ENCODE measurements at regions not wholly inside any gene's neighbourhood (a gene's known extent, or its start where the extent isn't known, plus 50 kb on each side); places are given as distances from the start of the nearest gene placed in this dataset.
A peak's percentile ranks its signal among the peaks of the same experiment; 100 is the strongest.
"Not testable (repeated sequence)": the region's sequence is repeated elsewhere in the genome, so short reads cannot be mapped to it uniquely, and the experiment has no call there.

DNA sequence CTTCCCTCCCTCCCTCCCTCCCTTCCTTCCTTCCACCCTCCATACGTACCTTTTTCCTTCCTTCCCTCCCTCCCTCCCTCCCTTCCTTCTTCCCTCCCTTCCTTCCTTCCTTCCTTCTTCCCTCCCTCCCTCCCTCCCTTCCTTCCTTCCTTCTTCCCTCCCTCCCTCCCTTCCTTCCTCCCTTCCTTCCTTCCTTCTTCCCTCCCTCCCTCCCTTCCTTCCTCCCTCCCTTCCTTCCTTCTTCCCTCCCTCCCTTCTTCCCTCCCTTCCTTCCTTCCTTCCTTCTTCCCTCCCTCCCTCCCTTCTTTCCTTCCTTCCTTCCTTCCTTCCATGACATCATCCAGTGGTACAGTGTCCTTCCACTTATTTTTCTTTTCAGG lies 394.9 kb upstream of the KCNMB2 start:
- not testable (repeated sequence) for H3K36me3 Mint-ChIP-seq; H3K4me3 Mint-ChIP-seq; H3K9me3 Mint-ChIP-seq; H3K4me1 Mint-ChIP-seq; DNase-seq; H3K27me3 Mint-ChIP-seq; ATAC-seq (ENCODE audit: low read depth in 2 of 2)
- peak overlapping the region in 1 of 6 donors; percentile 7 for H3K27ac Mint-ChIP-seq

DNA sequence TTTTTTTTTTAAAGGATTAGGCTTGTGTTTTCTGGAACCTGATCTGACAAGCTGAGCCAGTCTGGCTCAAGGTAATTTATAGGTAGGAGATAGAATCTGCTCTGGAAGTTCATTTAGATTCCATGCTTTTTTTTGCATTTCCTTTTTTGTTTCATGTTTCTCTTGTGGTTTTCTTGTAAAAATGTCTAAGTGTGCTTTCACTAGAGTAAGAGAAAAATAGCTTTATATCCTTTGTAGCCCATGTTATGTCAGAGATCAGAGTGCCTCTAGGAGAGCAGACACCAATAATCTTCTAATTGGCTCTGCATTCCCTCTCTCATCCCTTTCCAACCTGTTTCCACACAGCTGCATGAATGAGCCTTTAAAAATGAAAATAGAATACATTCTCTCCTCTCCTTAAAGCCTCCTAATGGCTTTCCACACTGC lies 389.8 kb upstream of the KCNMB2 start:
- H3K27ac Mint-ChIP-seq, result no peak overlapping the region
- ATAC-seq (ENCODE audit: low read depth in 2 of 2) (no peak), DNase-seq (no peak)
- H3K4me1 Mint-ChIP-seq, result no peaks in the 10 kb centered on the region
- H3K27me3 Mint-ChIP-seq, result peaks cover 0 to 4% (median 0%) of the 10 kb centered on the region in 3 donors
- no peak overlapping the region for H3K4me3 Mint-ChIP-seq
- H3K9me3 Mint-ChIP-seq, result peaks cover 0 to 5% (median 0%) of the 10 kb centered on the region in 7 donors
- H3K36me3 Mint-ChIP-seq, result no peaks in the 10 kb centered on the region

DNA sequence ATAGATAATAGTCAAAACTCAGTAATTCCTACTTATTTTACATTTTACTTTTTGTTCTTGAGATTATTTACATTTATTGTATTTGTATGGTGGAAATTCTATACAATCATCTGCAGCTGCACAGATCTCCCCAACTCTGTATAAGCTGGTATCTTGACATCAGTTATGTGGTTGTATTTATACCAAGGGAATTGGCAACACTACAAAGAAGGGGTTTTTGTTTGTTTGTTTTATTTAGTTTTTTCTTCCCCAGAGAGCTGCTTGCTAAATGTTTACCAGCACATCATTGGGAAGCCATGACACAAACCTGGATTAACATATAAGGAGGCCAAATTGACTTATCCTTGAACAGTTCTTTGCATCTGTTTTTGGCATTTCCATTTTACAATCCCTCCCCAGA lies 389.2 kb upstream of the KCNMB2 start:
- no peaks in the 10 kb centered on the region for H3K4me1 Mint-ChIP-seq
- peaks cover 0 to 4% (median 0%) of the 10 kb centered on the region in 3 donors for H3K27me3 Mint-ChIP-seq
- H3K4me3 Mint-ChIP-seq, result no peak overlapping the region
- DNase-seq (no peak), ATAC-seq (ENCODE audit: low read depth in 2 of 2) (no peak)
- H3K36me3 Mint-ChIP-seq, result no peaks in the 10 kb centered on the region
- no peaks in the 10 kb centered on the region for H3K9me3 Mint-ChIP-seq
- no peak overlapping the region for H3K27ac Mint-ChIP-seq

DNA sequence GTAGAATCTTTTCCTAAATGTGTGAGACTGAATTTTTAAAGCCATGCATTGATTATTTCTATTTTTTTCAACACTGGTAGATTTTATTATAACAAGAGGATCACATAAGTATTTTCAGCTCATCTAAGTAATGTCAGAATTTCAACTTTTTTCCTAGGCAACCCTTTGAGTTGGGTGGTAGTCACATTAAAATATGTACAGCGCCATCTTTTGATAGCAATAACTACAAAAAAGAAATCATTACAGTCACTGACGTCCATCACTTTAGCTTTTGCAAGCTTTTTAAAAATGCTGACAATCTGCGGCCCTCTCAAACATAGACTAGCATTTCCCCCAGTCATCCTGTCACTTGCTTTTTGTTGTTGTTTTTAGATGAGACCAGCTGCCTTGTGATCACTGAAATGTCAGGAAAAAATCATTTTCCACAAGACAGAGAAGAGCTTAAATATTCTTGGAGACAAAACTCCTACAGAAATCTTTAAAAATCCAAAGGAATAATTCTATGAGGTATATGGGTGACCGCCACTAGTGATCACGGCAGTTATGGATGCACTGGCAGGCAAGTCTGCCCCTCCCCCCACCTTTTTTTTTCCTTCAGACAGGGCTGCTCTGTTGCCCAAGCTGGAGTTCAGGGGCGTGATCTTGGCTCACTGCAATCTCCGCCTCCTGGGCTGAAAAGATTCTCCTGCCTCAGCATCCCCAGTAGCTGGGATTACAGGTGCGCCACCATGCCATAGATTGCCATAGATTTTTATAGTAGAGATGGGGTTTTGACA lies 384.0 kb upstream of the KCNMB2 start:
- no peak for ATAC-seq (ENCODE audit: low read depth in 2 of 2)
- no peak for DNase-seq
- H3K4me1 Mint-ChIP-seq, result no peaks in the 10 kb centered on the region
- H3K36me3 Mint-ChIP-seq, result no peaks in the 10 kb centered on the region
- H3K27ac Mint-ChIP-seq, result peak overlapping the region in 1 of 6 donors; percentile 14
- H3K9me3 Mint-ChIP-seq, result no peaks in the 10 kb centered on the region
- no peaks in the 10 kb centered on the region for H3K27me3 Mint-ChIP-seq
- H3K4me3 Mint-ChIP-seq, result no peak overlapping the region

DNA sequence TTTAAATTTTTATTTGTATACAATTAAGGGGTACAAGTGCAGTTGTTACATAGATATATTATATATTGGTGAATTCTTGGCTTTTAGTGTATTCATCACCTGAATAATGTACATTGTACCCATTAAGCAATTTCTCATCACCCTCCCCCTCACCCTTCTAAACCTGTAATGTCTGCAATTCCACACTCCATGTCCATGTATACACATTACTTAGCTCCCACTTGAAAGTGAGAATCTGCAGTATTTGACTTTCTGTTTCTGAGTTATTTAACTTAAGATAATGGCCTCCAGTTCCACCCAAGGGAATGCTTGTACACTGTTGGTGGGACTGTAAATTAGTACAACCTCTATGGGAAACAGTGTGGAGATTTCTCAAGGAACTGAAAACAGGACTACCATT lies 383.2 kb upstream of the KCNMB2 start:
- Mint-ChIP-seq H3K4me1 (no peaks in the 10 kb centered on the region), H3K27ac (no peak overlapping the region), H3K9me3 (no peaks in the 10 kb centered on the region), H3K27me3 (no peaks in the 10 kb centered on the region), H3K4me3 (no peak overlapping the region), H3K36me3 (no peaks in the 10 kb centered on the region)
- ATAC-seq (ENCODE audit: low read depth in 2 of 2) (no peak), DNase-seq (no peak)

DNA sequence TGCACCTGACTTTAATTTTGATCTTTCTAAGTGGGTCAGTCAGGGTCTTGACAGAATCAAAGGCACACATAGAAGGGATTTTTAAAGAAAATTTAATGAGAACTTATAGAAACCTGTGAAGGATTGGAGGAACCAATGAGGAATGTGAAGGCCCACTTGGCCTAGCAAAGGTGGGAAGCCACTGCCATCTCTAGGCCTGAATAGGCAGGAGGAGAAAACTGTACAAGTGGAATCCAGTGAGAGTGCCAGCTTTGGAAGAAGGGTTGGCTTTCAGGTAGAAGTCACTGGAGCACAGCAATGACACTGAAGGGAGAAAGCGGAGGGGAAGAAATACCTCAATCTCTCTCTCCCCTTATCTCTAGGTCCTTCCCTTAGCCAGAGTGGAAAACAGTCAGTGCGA lies 380.7 kb upstream of the KCNMB2 start:
- peak overlapping the region in 1 of 6 donors; percentile 14 for H3K27ac Mint-ChIP-seq
- H3K4me3 Mint-ChIP-seq, result no peak overlapping the region
- no peaks in the 10 kb centered on the region for H3K36me3 Mint-ChIP-seq
- H3K4me1 Mint-ChIP-seq, result no peaks in the 10 kb centered on the region
- peaks cover 0 to 5% (median 4%) of the 10 kb centered on the region in 3 donors for H3K27me3 Mint-ChIP-seq
- DNase-seq (no peak), ATAC-seq (ENCODE audit: low read depth in 2 of 2) (no peak)
- peaks cover 0 to 2% (median 0%) of the 10 kb centered on the region in 7 donors for H3K9me3 Mint-ChIP-seq

DNA sequence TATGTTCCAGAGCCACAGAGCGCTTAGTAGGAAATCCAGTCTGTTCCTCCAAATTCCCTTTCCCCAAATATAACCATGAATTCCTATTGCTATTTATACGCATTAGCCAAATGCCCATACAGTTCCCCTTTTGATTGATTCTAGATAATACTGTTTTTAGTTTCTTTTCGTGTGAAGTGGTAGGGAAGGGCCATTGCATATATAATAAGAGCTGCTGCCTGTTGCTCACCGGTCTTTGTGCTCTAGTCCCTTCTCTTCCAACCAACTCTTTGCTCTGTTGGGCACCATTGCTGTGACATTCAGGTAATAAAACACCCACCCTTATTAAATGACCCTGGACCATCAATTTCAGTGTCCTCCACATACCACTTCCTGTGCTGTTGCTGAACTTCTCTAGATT lies 379.9 kb upstream of the KCNMB2 start:
- peaks cover 0 to 8% (median 4%) of the 10 kb centered on the region in 3 donors for H3K27me3 Mint-ChIP-seq

DNA sequence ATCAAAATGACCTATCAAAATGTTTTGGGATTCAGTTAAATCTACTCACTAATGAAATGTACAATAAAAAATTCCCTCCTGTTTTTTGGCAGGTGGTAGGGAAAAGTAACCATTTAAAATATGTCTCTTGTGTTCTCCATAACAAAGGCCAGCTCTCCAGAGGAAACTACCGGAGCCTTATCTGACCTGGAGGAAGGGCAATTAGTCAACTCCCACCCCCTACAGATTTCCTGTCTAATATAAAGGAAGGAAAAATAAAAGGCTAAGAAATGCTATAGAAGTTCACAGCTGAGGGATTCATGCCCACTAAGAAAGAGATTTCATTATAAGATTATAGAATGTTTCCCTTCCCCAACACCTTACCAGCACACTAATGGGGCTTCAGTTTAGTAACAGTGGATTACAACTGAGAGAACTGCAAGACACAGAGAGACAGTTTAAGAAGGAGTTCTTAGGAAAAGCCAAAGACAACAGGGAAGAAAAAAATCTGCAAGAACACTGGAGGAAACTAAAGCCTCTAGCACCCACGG lies 376.5 kb upstream of the KCNMB2 start:
- Mint-ChIP-seq H3K36me3 (no peaks in the 10 kb centered on the region), H3K27ac (no peak overlapping the region), H3K27me3 (peaks cover 0 to 13% (median 4%) of the 10 kb centered on the region in 3 donors), H3K9me3 (peaks cover 0 to 2% (median 0%) of the 10 kb centered on the region in 7 donors), H3K4me3 (no peak overlapping the region), H3K4me1 (no peaks in the 10 kb centered on the region)
- ATAC-seq (ENCODE audit: low read depth in 2 of 2), result no peak
- no peak for DNase-seq

More for the DNA sequence above, 379.9 kb upstream of the KCNMB2 start:
- Mint-ChIP-seq H3K36me3 (no peaks in the 10 kb centered on the region), H3K4me3 (no peak overlapping the region), H3K27ac (no peak overlapping the region), H3K9me3 (peaks cover 0 to 2% (median 0%) of the 10 kb centered on the region in 7 donors), H3K4me1 (no peaks in the 10 kb centered on the region)
- DNase-seq (no peak), ATAC-seq (ENCODE audit: low read depth in 2 of 2) (no peak)

DNA sequence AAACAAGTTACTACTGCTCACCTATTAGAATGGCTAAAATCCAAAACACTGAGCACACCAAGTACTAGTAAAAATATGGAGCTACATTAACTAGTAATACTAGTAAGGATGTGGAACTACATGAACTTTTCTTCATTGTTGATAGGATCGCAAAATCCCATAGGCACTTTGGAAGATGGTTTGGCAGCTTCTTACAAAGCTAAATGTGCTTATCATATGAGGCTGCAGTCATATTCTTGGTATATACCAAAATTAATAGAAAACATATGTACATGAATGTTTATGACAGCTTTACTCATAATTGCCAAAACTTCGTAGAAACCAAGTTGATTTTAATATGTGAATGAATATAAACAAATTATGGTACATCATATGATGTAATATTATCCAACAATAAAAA lies 366.8 kb upstream of the KCNMB2 start:
- Mint-ChIP-seq H3K27me3 (no peaks in the 10 kb centered on the region), H3K4me1 (no peaks in the 10 kb centered on the region), H3K4me3 (no peak overlapping the region), H3K27ac (no peak overlapping the region), H3K36me3 (no peaks in the 10 kb centered on the region), H3K9me3 (no peaks in the 10 kb centered on the region)
- ATAC-seq (ENCODE audit: low read depth in 2 of 2), result no peak
- no peak for DNase-seq

DNA sequence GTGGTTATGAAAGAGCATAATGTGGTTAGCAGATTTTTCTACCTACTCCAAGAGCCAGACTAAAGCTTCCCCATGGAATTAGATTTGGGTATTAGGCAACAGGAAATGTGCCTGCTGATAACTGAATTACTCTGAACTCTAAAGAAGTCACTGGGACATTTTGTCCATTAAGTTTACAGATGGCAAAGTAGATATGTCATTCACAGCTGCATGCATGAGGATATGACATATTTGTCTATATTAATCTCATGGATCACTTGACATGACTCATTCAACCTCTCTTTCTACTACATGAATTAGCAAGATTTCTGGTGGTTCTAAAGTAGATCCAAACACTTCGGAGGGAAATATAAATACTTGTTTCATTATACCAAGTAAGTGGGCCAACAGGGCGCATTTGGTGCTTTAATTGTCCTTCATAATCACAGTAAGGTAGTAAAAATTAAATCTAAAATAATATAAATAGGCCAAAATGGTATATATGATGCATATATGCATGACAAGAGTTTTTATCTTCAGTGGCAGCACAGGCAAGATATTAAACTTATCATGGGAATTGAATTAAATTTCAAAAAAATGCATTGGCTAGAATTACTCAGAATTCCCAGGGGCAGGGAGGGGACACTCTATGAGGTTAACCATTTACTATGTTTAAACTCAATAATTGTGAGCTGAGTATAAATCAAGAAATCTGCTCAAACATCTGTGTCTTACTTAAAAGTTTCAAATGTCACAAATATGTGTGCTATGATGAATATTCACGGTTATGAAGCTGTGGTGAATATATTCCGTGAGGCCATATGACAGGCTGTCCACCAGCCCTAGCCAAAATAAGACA lies 365.3 kb upstream of the KCNMB2 start:
- H3K27ac Mint-ChIP-seq, result no peak overlapping the region
- no peak for ATAC-seq (ENCODE audit: low read depth in 2 of 2)
- no peak overlapping the region for H3K4me3 Mint-ChIP-seq
- H3K27me3 Mint-ChIP-seq, result no peaks in the 10 kb centered on the region
- H3K9me3 Mint-ChIP-seq, result no peaks in the 10 kb centered on the region
- DNase-seq, result no peak
- H3K4me1 Mint-ChIP-seq, result no peaks in the 10 kb centered on the region
- no peaks in the 10 kb centered on the region for H3K36me3 Mint-ChIP-seq

DNA sequence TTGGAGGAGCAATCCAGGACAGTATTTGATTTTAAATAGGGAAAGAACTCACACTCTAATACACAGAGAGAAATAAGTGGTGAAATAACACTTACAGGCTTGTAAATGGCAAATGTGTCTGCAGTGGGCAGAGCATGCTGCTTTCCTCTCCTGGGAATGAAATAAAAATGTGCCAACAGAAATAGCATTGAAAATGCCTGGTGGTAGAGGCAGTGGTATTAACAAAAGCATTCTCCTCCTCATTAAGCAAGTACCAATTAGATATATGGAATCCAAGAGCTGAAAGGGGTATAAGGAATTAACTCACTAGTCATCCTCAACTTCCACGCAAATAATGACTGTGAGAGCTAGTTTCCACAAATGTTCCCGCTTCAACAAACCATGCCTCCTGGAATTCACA lies 364.1 kb upstream of the KCNMB2 start:
- no peaks in the 10 kb centered on the region for H3K9me3 Mint-ChIP-seq
- H3K4me1 Mint-ChIP-seq, result no peaks in the 10 kb centered on the region
- DNase-seq, result no peak
- H3K4me3 Mint-ChIP-seq, result no peak overlapping the region
- H3K27me3 Mint-ChIP-seq, result no peaks in the 10 kb centered on the region
- H3K27ac Mint-ChIP-seq, result no peak overlapping the region
- no peaks in the 10 kb centered on the region for H3K36me3 Mint-ChIP-seq
- ATAC-seq (ENCODE audit: low read depth in 2 of 2), result no peak

DNA sequence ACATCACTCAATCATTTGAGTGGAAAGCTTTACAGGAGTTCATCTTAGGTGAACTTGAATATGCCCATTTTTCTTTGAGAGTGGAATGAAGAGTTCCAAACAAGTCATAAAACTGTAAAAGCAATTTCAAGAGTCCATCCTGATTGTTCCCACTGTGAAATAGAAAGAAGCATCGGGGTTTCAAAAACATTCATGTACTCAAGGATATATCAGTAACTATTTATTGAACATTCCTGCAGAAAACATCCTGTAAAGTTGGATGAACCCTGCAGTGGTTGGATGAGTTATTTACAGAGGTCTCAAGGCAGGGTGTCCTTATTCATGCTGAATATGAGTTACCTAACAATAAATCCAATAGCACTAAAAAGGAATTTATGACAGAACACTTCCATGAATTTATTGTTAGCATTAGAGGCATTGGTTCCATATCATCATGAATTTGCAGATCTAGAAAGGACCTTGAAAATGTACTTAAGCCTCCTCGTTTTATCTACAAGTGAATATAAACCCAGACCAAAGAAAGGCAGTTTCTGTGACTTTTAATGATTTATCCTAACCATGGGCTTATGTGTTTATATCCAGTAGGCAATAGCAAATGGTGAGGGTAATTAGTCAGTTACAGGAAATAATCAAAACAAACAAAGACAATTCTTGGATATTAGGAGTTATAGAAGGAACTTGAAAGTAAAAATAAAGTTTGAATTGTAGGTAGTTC lies 361.9 kb upstream of the KCNMB2 start:
- ATAC-seq (ENCODE audit: low read depth in 2 of 2) (no peak), DNase-seq (no peak)
- Mint-ChIP-seq H3K4me1 (no peaks in the 10 kb centered on the region), H3K36me3 (no peaks in the 10 kb centered on the region), H3K4me3 (no peak overlapping the region), H3K27ac (no peak overlapping the region), H3K9me3 (no peaks in the 10 kb centered on the region), H3K27me3 (no peaks in the 10 kb centered on the region)

DNA sequence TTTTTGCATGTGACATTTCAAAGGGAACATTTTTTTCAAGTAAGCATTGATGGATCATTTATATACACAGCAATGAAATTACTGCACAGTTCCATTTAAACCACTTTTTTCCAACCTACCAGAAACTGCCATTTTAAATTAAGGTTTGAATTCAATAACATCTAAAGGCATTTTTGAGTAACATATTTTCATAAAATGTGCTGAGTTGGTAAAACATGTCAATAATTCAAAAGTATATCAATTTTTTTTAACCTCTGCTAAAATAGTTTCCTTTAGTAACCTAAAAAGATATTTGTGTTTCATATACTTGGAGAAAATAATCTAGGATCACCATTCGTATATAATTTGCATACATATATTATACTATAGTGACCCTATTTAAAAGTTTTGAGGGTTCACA lies 355.1 kb upstream of the KCNMB2 start:
- Mint-ChIP-seq H3K27me3 (no peaks in the 10 kb centered on the region), H3K9me3 (peaks cover 0 to 5% (median 0%) of the 10 kb centered on the region in 7 donors), H3K4me1 (no peaks in the 10 kb centered on the region), H3K36me3 (no peaks in the 10 kb centered on the region), H3K4me3 (no peak overlapping the region), H3K27ac (no peak overlapping the region)
- ATAC-seq (ENCODE audit: low read depth in 2 of 2) (no peak), DNase-seq (no peak)

Measured in naive B cell (primary cell).